Left lung (tissue), 4 donors: ENCODE measurements at regions not wholly inside any gene's neighbourhood (a gene's known extent, or its start where the extent isn't known, plus 50 kb on each side); places are given as distances from the start of the nearest gene placed in this dataset.

Source experiments
- ATAC-seq: fragments of 200-7000 bp; cut with Tn5 transposase; one replicate; pipeline ENCODE4 v1.9.1; 2020; ENCODE audit warnings: moderate library complexity
- DNase-seq, 4 donors: peaks; one replicate each; pipeline ENCODE4 v3.0.0-alpha.2; 2013 to 2020
- H3K27ac ChIP-seq, 2 donors: fragments of 200-600 bp; sonication (generic) in 1 of 2; one replicate each; pipeline versions ENCODE4 v1.5.0 to v1.8.0; 2020 to 2021
- H3K27me3 ChIP-seq, 2 donors: fragments of 200-600 bp; sonication (generic) in 1 of 2; one replicate each; pipeline versions ENCODE4 v1.5.0 to v1.8.0; 2020 to 2021
- H3K36me3 ChIP-seq, 2 donors: fragments of 200-600 bp; sonication (generic) in 1 of 2; one replicate each; pipeline versions ENCODE4 v1.5.0 to v1.8.0; 2020 to 2021
- H3K4me1 ChIP-seq, 2 donors: fragments of 200-600 bp; one replicate each; pipeline ENCODE4 v1.8.0; 2021
- H3K4me3 ChIP-seq, 2 donors: fragments of 200-600 bp; sonication (generic) in 1 of 2; one replicate each; pipeline versions ENCODE4 v1.5.0 to v1.8.0; 2020 to 2021; ENCODE audit warnings: mild to moderate bottlenecking in 1 of 2
- H3K9me3 ChIP-seq, 2 donors: fragments of 200-600 bp; sonication (generic) in 1 of 2; one replicate each; pipeline versions ENCODE4 v1.5.0 to v1.8.0; 2020 to 2021
- intact Hi-C, 2 donors: fragments of 100-400 bp; cut with DNase I; formaldehyde crosslinking; loops; one replicate each; pipeline versions ENCODE4 v1.11.2 to v1.14.2; 2022
- TF ChIP-seq, protein P1 (sequence below), 2 donors: fragments of 200-600 bp; sonication (generic) in 1 of 2; IDR thresholded peaks; one replicate each; pipeline versions ENCODE4 v1.5.0 to v1.8.0; 2021; ENCODE audit warnings: antibody characterized with exemption in 2 of 2
- donor health status: DM: no; HTN: yes; CAD: no.
- donor health status: DM: no; HTN: no; CAD: no.

DNA sequence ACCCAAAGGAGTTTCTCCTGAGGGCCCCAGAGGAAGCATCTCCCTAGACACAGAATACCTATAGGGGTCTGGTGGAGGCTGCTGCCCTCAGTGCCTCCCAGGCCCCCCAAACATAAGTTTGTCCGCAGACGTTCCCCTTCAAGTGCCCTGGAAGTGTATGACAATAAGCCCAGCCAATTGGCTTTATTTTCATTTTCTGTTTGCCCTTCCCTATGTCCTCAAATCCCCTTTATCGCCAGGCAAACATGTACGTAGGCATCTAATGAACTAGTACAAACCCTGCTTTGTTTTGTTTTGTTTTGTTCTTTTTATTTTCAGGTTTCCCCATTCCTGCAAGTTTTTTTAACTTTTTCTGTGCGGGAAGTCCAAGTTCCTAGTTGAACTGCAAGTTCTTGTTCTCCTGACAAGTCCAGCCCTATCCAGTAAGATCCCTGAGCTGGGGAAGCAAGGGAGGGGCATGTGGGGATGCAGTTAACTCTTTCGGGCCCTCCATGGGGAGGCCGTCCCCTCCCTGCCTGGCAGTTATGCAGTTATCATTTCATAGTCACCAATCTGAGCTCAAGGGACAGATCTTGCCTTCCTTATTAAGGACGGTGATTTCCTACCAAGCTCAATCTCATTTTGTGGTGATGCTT lies 141.9 kb downstream of the KCNA5 start:
- H3K36me3 ChIP-seq: no peaks in the 10 kb centered on the region
- DNase-seq (no peak), ATAC-seq (no peak)
- H3K27me3 ChIP-seq: no peaks in the 10 kb centered on the region
- H3K4me3 ChIP-seq: no peak overlapping the region
- H3K9me3 ChIP-seq: no peaks in the 10 kb centered on the region
- intact Hi-C loops: no loop called here
- TF ChIP-seq, protein P1, sequence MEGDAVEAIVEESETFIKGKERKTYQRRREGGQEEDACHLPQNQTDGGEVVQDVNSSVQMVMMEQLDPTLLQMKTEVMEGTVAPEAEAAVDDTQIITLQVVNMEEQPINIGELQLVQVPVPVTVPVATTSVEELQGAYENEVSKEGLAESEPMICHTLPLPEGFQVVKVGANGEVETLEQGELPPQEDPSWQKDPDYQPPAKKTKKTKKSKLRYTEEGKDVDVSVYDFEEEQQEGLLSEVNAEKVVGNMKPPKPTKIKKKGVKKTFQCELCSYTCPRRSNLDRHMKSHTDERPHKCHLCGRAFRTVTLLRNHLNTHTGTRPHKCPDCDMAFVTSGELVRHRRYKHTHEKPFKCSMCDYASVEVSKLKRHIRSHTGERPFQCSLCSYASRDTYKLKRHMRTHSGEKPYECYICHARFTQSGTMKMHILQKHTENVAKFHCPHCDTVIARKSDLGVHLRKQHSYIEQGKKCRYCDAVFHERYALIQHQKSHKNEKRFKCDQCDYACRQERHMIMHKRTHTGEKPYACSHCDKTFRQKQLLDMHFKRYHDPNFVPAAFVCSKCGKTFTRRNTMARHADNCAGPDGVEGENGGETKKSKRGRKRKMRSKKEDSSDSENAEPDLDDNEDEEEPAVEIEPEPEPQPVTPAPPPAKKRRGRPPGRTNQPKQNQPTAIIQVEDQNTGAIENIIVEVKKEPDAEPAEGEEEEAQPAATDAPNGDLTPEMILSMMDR (IDR thresholded peaks at IDR 0.05): no peak
- no peak overlapping the region for H3K27ac ChIP-seq
- no peaks in the 10 kb centered on the region for H3K4me1 ChIP-seq

DNA sequence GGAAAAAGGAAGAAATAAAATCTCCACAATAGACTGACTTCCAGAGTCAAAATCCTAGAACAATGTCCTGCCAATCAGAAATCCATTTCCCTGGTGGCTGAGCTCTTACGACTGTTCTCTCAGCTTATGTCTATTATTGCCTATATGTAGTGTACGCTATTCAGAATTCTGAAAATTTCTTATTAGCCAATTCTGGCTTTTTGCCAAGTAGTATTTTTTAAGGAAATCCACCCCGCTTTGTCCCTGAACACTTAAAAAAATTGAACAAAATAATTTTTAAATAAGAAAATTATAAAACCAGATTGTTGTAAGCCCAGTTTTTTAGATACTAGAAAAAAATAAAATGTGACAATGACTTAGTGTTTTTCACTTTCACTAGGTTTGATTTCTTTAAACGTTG lies 143.0 kb downstream of the KCNA5 start:
- Histone ChIP-seq H3K9me3 (no peaks in the 10 kb centered on the region), H3K27ac (no peak overlapping the region), H3K4me1 (no peaks in the 10 kb centered on the region), H3K4me3 (no peak overlapping the region), H3K27me3 (no peaks in the 10 kb centered on the region), H3K36me3 (no peaks in the 10 kb centered on the region)
- DNase-seq: no peak
- TF ChIP-seq, protein P1 (IDR thresholded peaks at IDR 0.05): no peak
- no peak for ATAC-seq
- intact Hi-C loops: no loop called here

DNA sequence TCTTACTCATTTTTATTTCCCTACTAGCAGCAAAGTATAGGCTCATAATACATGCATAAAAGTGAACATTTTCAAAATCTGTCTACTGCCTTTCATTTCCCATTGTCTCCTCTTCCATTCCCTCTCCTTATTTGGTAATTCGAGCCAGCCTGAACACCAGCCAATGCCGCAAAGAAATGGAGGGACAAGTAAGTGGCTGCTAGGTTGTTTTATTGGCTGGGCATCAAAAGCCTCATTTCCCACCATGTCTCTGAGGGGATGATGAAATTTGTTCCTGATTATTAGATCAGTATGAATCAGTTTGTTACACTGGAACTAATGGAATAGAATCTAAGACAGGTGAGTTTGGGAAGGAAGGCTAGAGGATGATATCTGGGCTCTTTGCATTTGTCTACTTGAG lies 143.5 kb downstream of the KCNA5 start:
- ATAC-seq (no peak), DNase-seq (no peak)
- no peak overlapping the region for H3K4me3 ChIP-seq
- H3K27me3 ChIP-seq: no peaks in the 10 kb centered on the region
- no peak overlapping the region for H3K27ac ChIP-seq
- intact Hi-C loops: no loop called here
- H3K9me3 ChIP-seq: no peaks in the 10 kb centered on the region
- H3K36me3 ChIP-seq: no peaks in the 10 kb centered on the region
- TF ChIP-seq, protein P1 (IDR thresholded peaks at IDR 0.05): no peak
- no peaks in the 10 kb centered on the region for H3K4me1 ChIP-seq

DNA sequence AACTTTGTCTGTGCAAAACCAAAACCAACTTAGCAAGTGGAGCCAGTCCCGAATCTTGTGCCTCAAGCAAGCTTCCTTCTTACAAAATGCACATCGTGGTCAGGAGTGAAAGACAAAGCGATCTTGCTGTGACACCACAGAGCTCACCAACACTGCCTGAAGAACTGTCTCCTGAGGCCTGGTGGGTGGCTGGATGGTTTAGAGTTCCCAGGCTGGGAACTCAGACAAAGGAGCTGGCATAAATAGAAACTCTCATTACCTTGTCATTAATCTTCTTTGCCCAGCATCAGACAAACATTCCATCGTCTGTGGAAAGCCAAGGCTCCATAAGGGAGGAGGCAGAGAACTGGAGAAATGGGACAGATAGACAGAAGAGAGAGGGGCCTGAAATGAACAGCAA lies 144.8 kb downstream of the KCNA5 start:
- Histone ChIP-seq H3K36me3 (no peaks in the 10 kb centered on the region), H3K9me3 (no peaks in the 10 kb centered on the region), H3K27me3 (no peaks in the 10 kb centered on the region), H3K4me1 (no peaks in the 10 kb centered on the region), H3K27ac (no peak overlapping the region), H3K4me3 (no peak overlapping the region)
- DNase-seq (no peak), ATAC-seq (no peak)
- TF ChIP-seq, protein P1 (IDR thresholded peaks at IDR 0.05): no peak
- intact Hi-C loops: no loop called here

DNA sequence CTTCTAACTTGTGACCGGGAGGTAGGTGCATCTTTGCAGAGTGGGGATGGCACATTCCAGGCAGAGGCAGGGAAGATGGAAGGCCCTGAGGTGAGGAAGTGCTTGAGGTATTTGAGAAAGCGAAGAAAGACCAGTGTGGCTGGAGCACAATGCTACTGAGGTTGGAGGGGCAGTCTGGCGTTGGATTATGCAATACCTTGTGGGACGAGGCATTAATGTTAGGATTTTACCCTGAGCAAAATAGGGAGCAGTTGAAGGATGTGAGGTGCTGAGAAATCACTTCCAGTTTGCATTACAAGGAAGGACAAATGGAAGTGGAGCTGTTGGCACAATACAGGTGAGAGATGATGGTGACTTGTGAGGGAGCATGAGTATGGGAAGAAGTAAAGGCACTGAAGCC lies 145.5 kb downstream of the KCNA5 start:
- ATAC-seq: no peak
- H3K27me3 ChIP-seq: no peaks in the 10 kb centered on the region

More for the DNA sequence above, 145.5 kb downstream of the KCNA5 start:
- no peak overlapping the region for H3K27ac ChIP-seq
- H3K4me1 ChIP-seq: no peaks in the 10 kb centered on the region
- H3K4me3 ChIP-seq: no peak overlapping the region
- intact Hi-C loops: no loop called here
- DNase-seq: no peak
- TF ChIP-seq, protein P1 (IDR thresholded peaks at IDR 0.05): no peak
- no peaks in the 10 kb centered on the region for H3K36me3 ChIP-seq
- no peaks in the 10 kb centered on the region for H3K9me3 ChIP-seq
